ENCODE measurements at regions not wholly inside any gene's neighbourhood (a gene's known extent, or its start where the extent isn't known, plus 50 kb on each side); places are given as distances from the start of the nearest gene placed in this dataset.

DNA sequence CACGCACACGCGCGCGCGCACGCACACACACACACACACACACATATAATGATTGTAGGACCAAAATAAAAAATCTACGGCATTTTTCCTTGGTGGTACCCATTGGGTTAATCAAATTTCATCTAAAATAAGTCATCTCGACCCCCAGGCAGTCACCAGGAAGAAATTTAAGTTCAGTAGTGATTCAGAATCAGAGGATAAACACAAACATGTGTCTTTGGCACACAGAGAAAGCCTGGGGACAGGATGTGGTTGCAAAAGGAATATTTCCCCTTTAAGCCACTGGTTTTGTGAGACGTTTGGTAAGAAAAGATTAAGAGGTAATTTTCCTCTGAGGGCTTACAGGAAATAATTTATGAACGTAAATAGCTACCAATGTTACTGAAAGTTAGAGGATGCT is 171.6 kb upstream of the PIEZO2 start:
- CTCF ChIA-PET, result no interaction called here
- intact Hi-C loops (cut with DNase I, micrococcal nuclease), result no loop called here

DNA sequence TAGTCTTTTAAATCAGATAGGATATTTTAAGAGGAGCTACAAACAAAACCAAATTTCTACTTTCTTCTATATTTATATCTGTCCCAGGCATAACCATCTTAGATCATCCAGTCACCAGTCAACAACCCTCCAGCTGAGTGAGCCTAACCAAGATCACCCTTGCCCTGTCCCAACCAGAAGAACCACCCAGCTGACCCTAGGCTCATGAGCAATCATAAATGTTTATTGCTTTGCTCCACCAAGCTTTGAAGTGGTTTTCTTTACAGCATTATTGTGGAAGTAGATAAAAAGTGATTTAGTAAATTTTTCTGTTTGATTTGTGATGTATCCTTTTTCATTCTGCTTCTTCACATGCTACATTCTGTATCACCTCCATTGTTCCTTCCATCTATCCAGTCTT is 167.2 kb upstream of the PIEZO2 start:
- H3K4me1 Mint-ChIP-seq (ENCODE audit: low read depth), result no peaks in the 10 kb centered on the region
- ChIA-PET CTCF (no interaction called here), POLR2A (no interaction called here)
- Histone ChIP-seq H3K27me3 (ENCODE audit: control insufficient read depth in 1 of 2, insufficient read depth in 2 of 2, low read length in 2 of 2) (no peaks in the 10 kb centered on the region), H3K36me3 (ENCODE audit: insufficient read depth, low read length) (no peaks in the 10 kb centered on the region), H3K9me3 (ENCODE audit: control insufficient read depth in 1 of 2, insufficient read depth in 1 of 2, low read length in 2 of 2) (peaks cover 0 to 5% of the 10 kb centered on the region in 2 experiments), H3K27ac (ENCODE audit: low read depth in 1 of 2, low read length in 2 of 2) (no peak overlapping the region), H3K4me3 (ENCODE audit: low read length) (no peak overlapping the region), H3K4me1 (ENCODE audit: insufficient read depth, low read length) (no peaks in the 10 kb centered on the region)
- ATAC-seq (ENCODE audit: poor library complexity), result no peak
- TF ChIP-seq, protein P1, sequence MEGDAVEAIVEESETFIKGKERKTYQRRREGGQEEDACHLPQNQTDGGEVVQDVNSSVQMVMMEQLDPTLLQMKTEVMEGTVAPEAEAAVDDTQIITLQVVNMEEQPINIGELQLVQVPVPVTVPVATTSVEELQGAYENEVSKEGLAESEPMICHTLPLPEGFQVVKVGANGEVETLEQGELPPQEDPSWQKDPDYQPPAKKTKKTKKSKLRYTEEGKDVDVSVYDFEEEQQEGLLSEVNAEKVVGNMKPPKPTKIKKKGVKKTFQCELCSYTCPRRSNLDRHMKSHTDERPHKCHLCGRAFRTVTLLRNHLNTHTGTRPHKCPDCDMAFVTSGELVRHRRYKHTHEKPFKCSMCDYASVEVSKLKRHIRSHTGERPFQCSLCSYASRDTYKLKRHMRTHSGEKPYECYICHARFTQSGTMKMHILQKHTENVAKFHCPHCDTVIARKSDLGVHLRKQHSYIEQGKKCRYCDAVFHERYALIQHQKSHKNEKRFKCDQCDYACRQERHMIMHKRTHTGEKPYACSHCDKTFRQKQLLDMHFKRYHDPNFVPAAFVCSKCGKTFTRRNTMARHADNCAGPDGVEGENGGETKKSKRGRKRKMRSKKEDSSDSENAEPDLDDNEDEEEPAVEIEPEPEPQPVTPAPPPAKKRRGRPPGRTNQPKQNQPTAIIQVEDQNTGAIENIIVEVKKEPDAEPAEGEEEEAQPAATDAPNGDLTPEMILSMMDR (IDR thresholded peaks at IDR 0.05), result no peak
- H3K9me3 Mint-ChIP-seq, result no peaks in the 10 kb centered on the region
- H3K36me3 Mint-ChIP-seq (ENCODE audit: low read depth), result no peaks in the 10 kb centered on the region
- intact Hi-C loops (cut with DNase I, micrococcal nuclease), result no loop called here
- H3K4me3 Mint-ChIP-seq, result no peak overlapping the region
- H3K27me3 Mint-ChIP-seq, result no peaks in the 10 kb centered on the region
- H3K27ac Mint-ChIP-seq, result no peak overlapping the region
- no peak for DNase-seq

More for the DNA sequence above, 171.6 kb upstream of the PIEZO2 start:
- POLR2A ChIA-PET, result no interaction called here
- Mint-ChIP-seq H3K36me3 (ENCODE audit: low read depth) (no peaks in the 10 kb centered on the region), H3K9me3 (no peaks in the 10 kb centered on the region), H3K27ac (no peak overlapping the region), H3K4me1 (ENCODE audit: low read depth) (no peaks in the 10 kb centered on the region), H3K27me3 (no peaks in the 10 kb centered on the region), H3K4me3 (no peak overlapping the region)
- Histone ChIP-seq H3K27ac (ENCODE audit: low read depth in 1 of 2, low read length in 2 of 2) (no peak overlapping the region), H3K9me3 (ENCODE audit: control insufficient read depth in 1 of 2, insufficient read depth in 1 of 2, low read length in 2 of 2) (no peaks in the 10 kb centered on the region), H3K27me3 (ENCODE audit: control insufficient read depth in 1 of 2, insufficient read depth in 2 of 2, low read length in 2 of 2) (peaks cover 0 to 2% of the 10 kb centered on the region in 2 experiments), H3K36me3 (ENCODE audit: insufficient read depth, low read length) (no peaks in the 10 kb centered on the region), H3K4me1 (ENCODE audit: insufficient read depth, low read length) (no peaks in the 10 kb centered on the region), H3K4me3 (ENCODE audit: low read length) (no peak overlapping the region)
- DNase-seq, result no peak
- TF ChIP-seq, protein P1 (IDR thresholded peaks at IDR 0.05), result no peak
- no peak for ATAC-seq (ENCODE audit: poor library complexity)

DNA sequence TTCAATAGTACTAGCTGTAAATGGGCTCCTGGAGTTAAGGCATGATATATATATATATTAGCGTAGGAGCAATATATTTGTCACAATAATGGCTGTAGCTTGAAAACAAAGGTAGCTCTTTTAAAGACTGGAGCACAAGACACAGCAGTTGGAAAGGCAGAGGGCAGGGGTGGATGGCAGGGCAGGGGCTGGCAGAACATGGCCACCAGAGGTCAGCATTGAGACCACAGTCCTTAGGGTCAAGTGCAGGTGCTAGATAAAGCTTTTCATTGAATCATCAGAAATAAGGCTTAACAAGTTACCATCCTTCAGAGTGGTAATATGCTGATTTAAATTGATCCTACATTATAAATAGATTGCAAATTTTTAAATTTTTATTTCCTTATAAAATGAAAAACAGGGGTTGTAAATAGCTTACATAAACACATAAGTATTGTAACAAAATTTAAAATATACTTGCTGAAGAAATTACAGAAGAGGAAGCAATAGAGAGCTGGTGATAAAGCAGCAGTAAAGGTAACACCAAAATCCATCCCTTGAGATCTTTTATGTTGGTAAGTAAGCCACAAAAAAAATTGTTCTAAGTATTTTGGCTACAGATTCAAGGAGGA is 161.2 kb upstream of the PIEZO2 start:
- no peaks in the 10 kb centered on the region for H3K27me3 Mint-ChIP-seq
- Histone ChIP-seq H3K27ac (ENCODE audit: low read depth in 1 of 2, low read length in 2 of 2) (no peak overlapping the region), H3K4me3 (ENCODE audit: low read length) (no peak overlapping the region), H3K9me3 (ENCODE audit: control insufficient read depth in 1 of 2, insufficient read depth in 1 of 2, low read length in 2 of 2) (peaks cover 0 to 7% of the 10 kb centered on the region in 2 experiments), H3K4me1 (ENCODE audit: insufficient read depth, low read length) (no peaks in the 10 kb centered on the region), H3K27me3 (ENCODE audit: control insufficient read depth in 1 of 2, insufficient read depth in 2 of 2, low read length in 2 of 2) (no peaks in the 10 kb centered on the region), H3K36me3 (ENCODE audit: insufficient read depth, low read length) (no peaks in the 10 kb centered on the region)
- TF ChIP-seq, protein P1 (IDR thresholded peaks at IDR 0.05), result no peak
- H3K27ac Mint-ChIP-seq, result no peak overlapping the region
- CTCF ChIA-PET, result no interaction called here
- H3K4me3 Mint-ChIP-seq, result no peak overlapping the region
- intact Hi-C loops (cut with DNase I, micrococcal nuclease), result loop anchor here in 1 of 2 experiments (5.0 kb wide), 1 partner anchor 727 kb away; no protein-coding TSS in a partner anchor
- POLR2A ChIA-PET, result no interaction called here
- H3K4me1 Mint-ChIP-seq (ENCODE audit: low read depth), result no peaks in the 10 kb centered on the region
- H3K9me3 Mint-ChIP-seq, result no peaks in the 10 kb centered on the region
- peak in 3 of 14 experiments; percentile 10 to 26 (median 22) for DNase-seq
- H3K36me3 Mint-ChIP-seq (ENCODE audit: low read depth), result no peaks in the 10 kb centered on the region
- no peak for ATAC-seq (ENCODE audit: poor library complexity)
